ENCODE measurements at regions not wholly inside any gene's neighbourhood (a gene's known extent, or its start where the extent isn't known, plus 50 kb on each side); places are given as distances from the start of the nearest gene placed in this dataset.

- H3K36me3 Mint-ChIP-seq (ENCODE audit: insufficient read depth, unreplicated experiment), result no peaks in the 10 kb centered on the region
- H3K9me3 Mint-ChIP-seq (ENCODE audit: low read depth, unreplicated experiment), result no peaks in the 10 kb centered on the region
- no peaks in the 10 kb centered on the region for H3K27me3 Mint-ChIP-seq (ENCODE audit: unreplicated experiment)
- peaks cover 28% of the 10 kb centered on the region for H3K4me1 Mint-ChIP-seq (ENCODE audit: low read depth, unreplicated experiment)
- no peak for DNase-seq
- TF ChIP-seq, protein P1, sequence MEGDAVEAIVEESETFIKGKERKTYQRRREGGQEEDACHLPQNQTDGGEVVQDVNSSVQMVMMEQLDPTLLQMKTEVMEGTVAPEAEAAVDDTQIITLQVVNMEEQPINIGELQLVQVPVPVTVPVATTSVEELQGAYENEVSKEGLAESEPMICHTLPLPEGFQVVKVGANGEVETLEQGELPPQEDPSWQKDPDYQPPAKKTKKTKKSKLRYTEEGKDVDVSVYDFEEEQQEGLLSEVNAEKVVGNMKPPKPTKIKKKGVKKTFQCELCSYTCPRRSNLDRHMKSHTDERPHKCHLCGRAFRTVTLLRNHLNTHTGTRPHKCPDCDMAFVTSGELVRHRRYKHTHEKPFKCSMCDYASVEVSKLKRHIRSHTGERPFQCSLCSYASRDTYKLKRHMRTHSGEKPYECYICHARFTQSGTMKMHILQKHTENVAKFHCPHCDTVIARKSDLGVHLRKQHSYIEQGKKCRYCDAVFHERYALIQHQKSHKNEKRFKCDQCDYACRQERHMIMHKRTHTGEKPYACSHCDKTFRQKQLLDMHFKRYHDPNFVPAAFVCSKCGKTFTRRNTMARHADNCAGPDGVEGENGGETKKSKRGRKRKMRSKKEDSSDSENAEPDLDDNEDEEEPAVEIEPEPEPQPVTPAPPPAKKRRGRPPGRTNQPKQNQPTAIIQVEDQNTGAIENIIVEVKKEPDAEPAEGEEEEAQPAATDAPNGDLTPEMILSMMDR (IDR thresholded peaks at IDR 0.05; ENCODE audit: unreplicated experiment), result no peak
- H3K27ac Mint-ChIP-seq (ENCODE audit: unreplicated experiment), result no peak overlapping the region
- CTCF ChIA-PET, result interaction anchor here (0.7 to 2.0 kb wide), 4 partner anchors 14 to 222 kb away, joined by 3 to 6 read pairs (median 4); no protein-coding TSS in a partner anchor
- intact Hi-C loops (cut with micrococcal nuclease; ENCODE audit: unreplicated experiment), result no loop called here
- BruUV-seq (replicated peaks), result no TSS peak
- H3K4me3 Mint-ChIP-seq (ENCODE audit: low read depth, unreplicated experiment), result no peak overlapping the region
Observed at GRCh38 chr1:58909914-58910681, 126.3 kb upstream of the JUN start.

GRCh38 chr1:58911841-58912499, 128.1 kb upstream of the JUN start:
- H3K36me3 Mint-ChIP-seq (ENCODE audit: insufficient read depth, unreplicated experiment), result no peaks in the 10 kb centered on the region
- intact Hi-C loops (cut with micrococcal nuclease; ENCODE audit: unreplicated experiment), result no loop called here
- H3K9me3 Mint-ChIP-seq (ENCODE audit: low read depth, unreplicated experiment), result no peaks in the 10 kb centered on the region
- DNase-seq, result no peak
- no TSS peak for BruUV-seq (replicated peaks)
- peaks cover 18% of the 10 kb centered on the region for H3K4me1 Mint-ChIP-seq (ENCODE audit: low read depth, unreplicated experiment)
- H3K4me3 Mint-ChIP-seq (ENCODE audit: low read depth, unreplicated experiment), result no peak overlapping the region
- no peak overlapping the region for H3K27ac Mint-ChIP-seq (ENCODE audit: unreplicated experiment)
- CTCF ChIA-PET, result interaction anchor here (1.2 to 2.0 kb wide), 2 partner anchors 11 to 16 kb away, joined by 3 to 5 read pairs; no protein-coding TSS in a partner anchor
- H3K27me3 Mint-ChIP-seq (ENCODE audit: unreplicated experiment), result no peaks in the 10 kb centered on the region
- TF ChIP-seq, protein P1 (IDR thresholded peaks at IDR 0.05; ENCODE audit: unreplicated experiment), result no peak

GRCh38 chr1:58914925-58915324, 131.1 kb upstream of the JUN start:
- no peaks in the 10 kb centered on the region for H3K27me3 Mint-ChIP-seq (ENCODE audit: unreplicated experiment)
- intact Hi-C loops (cut with micrococcal nuclease; ENCODE audit: unreplicated experiment), result no loop called here
- no peaks in the 10 kb centered on the region for H3K9me3 Mint-ChIP-seq (ENCODE audit: low read depth, unreplicated experiment)
- DNase-seq, result no peak
- H3K4me3 Mint-ChIP-seq (ENCODE audit: low read depth, unreplicated experiment), result no peak overlapping the region
- no TSS peak for BruUV-seq (replicated peaks)
- peaks cover 4% of the 10 kb centered on the region for H3K4me1 Mint-ChIP-seq (ENCODE audit: low read depth, unreplicated experiment)
- no peak overlapping the region for H3K27ac Mint-ChIP-seq (ENCODE audit: unreplicated experiment)
- CTCF ChIA-PET, result no interaction called here
- H3K36me3 Mint-ChIP-seq (ENCODE audit: insufficient read depth, unreplicated experiment), result no peaks in the 10 kb centered on the region
- TF ChIP-seq, protein P1 (IDR thresholded peaks at IDR 0.05; ENCODE audit: unreplicated experiment), result no peak

DNA sequence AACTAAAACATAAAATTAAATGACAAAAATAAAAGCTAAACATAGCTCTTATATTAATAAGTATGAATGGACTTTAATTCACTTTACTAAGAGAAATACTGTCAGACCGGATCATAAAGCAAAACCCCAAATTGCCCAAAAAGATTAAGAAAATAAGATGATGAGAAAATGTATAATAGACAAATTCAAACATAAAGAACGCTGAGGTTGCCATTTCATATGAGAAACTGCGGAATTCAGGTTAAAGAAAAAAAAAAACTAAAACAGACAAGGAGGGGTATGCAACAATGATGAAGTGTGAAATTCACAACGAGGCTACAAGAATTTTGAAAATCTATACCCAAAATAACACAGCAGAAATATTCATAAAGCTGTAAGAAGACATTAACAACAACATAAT, 133.6 kb upstream of the JUN start:
- Mint-ChIP-seq H3K4me3 (ENCODE audit: low read depth, unreplicated experiment) (no peak overlapping the region), H3K4me1 (ENCODE audit: low read depth, unreplicated experiment) (peaks cover 1% of the 10 kb centered on the region), H3K36me3 (ENCODE audit: insufficient read depth, unreplicated experiment) (no peaks in the 10 kb centered on the region), H3K27ac (ENCODE audit: unreplicated experiment) (no peak overlapping the region), H3K27me3 (ENCODE audit: unreplicated experiment) (no peaks in the 10 kb centered on the region), H3K9me3 (ENCODE audit: low read depth, unreplicated experiment) (no peaks in the 10 kb centered on the region)
- CTCF ChIA-PET, result interaction anchor here (0.6 to 0.7 kb wide), 2 partner anchors 107 to 496 kb away, joined by 3 read pairs; no protein-coding TSS in a partner anchor
- BruUV-seq (replicated peaks), result no TSS peak
- TF ChIP-seq, protein P1 (IDR thresholded peaks at IDR 0.05; ENCODE audit: unreplicated experiment), result no peak
- intact Hi-C loops (cut with micrococcal nuclease; ENCODE audit: unreplicated experiment), result no loop called here
- DNase-seq, result no peak

Data from Calu3 (cell line).